Hepatocyte (in vitro differentiated cells): ENCODE measurements at regions not wholly inside any gene's neighbourhood (a gene's known extent, or its start where the extent isn't known, plus 50 kb on each side); places are given as distances from the start of the nearest gene placed in this dataset.

ENCODE experiments used
- DNase-seq: peaks from one replicate; pipeline ENCODE4 v3.0.0-alpha.2; 2016; ENCODE audit warnings: low spot score
- H2AFZ ChIP-seq: fragments of 200-600 bp; sonication (generic); 2 replicates; pipeline ENCODE4 v1.6.0; 2016; ENCODE audit warnings: antibody characterized with exemption, mild to moderate bottlenecking
- H3K27ac ChIP-seq: fragments of 200-600 bp; sonication (generic); 2 replicates; pipeline ENCODE4 v1.5.1; 2016; ENCODE audit warnings: mild to moderate bottlenecking
- H3K27me3 ChIP-seq: fragments of 200-600 bp; sonication (generic); 2 replicates; pipeline ENCODE4 v1.6.1; 2016
- H3K36me3 ChIP-seq: fragments of 200-600 bp; sonication (generic); replicated peaks from 2 replicates; pipeline ENCODE4 v1.5.1; 2016; ENCODE audit warnings: low read depth; ENCODE audit not compliant: insufficient read depth
- H3K4me1 ChIP-seq: fragments of 200-600 bp; sonication (generic); 2 replicates; pipeline ENCODE4 v1.5.1; 2016; ENCODE audit warnings: mild to moderate bottlenecking, moderate library complexity; ENCODE audit not compliant: insufficient read depth
- H3K4me2 ChIP-seq: fragments of 200-600 bp; sonication (generic); 2 replicates; pipeline ENCODE4 v1.6.0; 2016
- H3K4me3 ChIP-seq: fragments of 200-600 bp; sonication (generic); 2 replicates; pipeline ENCODE4 v1.5.1; 2016; ENCODE audit warnings: mild to moderate bottlenecking
- H3K79me2 ChIP-seq: fragments of 200-600 bp; sonication (generic); 2 replicates; pipeline ENCODE4 v1.6.0; 2017; ENCODE audit warnings: mild to moderate bottlenecking
- H3K9me2 ChIP-seq: fragments of 200-600 bp; sonication (generic); replicated peaks from 2 replicates; pipeline ENCODE4 v1.6.0; 2017; ENCODE audit warnings: mild to moderate bottlenecking; ENCODE audit not compliant: insufficient read depth
- H3K9me3 ChIP-seq: fragments of 200-600 bp; sonication (generic); 2 replicates; pipeline ENCODE4 v1.5.1; 2016; ENCODE audit warnings: low read depth, mild to moderate bottlenecking
- H4K20me1 ChIP-seq: fragments of 200-600 bp; sonication (generic); 2 replicates; pipeline ENCODE4 v1.6.0; 2016; ENCODE audit warnings: mild to moderate bottlenecking; ENCODE audit not compliant: insufficient read depth, poor library complexity, severe bottlenecking
- EZH2 ChIP-seq: fragments of 200-600 bp; sonication (generic); IDR thresholded peaks from 2 replicates; pipeline ENCODE4 v1.6.1; 2016; ENCODE audit warnings: antibody characterized with exemption, mild to moderate bottlenecking, borderline replicate concordance
- EZH2phosphoT487 ChIP-seq: fragments of 200-600 bp; sonication (generic); IDR thresholded peaks from one replicate; pipeline ENCODE4 v1.6.1; 2018; ENCODE audit warnings: antibody characterized with exemption, mild to moderate bottlenecking, low read depth, moderate library complexity; ENCODE audit not compliant: unreplicated experiment, severe bottlenecking
- WGBS: methylation state at CpG from one replicate; pipeline ENCODE4 v1.1.6; 2016; ENCODE audit warnings: low lambda C conversion rate; ENCODE audit errors: missing lambda C conversion rate; 5-methylcytosine and 5-hydroxymethylcytosine counted together
- TF ChIP-seq, protein P1 (sequence below): fragments of 200-600 bp; sonication (generic); IDR thresholded peaks from 2 replicates; pipeline ENCODE4 v1.5.1; 2016; ENCODE audit warnings: antibody characterized with exemption, mild to moderate bottlenecking; ENCODE audit not compliant: poor library complexity

DNA sequence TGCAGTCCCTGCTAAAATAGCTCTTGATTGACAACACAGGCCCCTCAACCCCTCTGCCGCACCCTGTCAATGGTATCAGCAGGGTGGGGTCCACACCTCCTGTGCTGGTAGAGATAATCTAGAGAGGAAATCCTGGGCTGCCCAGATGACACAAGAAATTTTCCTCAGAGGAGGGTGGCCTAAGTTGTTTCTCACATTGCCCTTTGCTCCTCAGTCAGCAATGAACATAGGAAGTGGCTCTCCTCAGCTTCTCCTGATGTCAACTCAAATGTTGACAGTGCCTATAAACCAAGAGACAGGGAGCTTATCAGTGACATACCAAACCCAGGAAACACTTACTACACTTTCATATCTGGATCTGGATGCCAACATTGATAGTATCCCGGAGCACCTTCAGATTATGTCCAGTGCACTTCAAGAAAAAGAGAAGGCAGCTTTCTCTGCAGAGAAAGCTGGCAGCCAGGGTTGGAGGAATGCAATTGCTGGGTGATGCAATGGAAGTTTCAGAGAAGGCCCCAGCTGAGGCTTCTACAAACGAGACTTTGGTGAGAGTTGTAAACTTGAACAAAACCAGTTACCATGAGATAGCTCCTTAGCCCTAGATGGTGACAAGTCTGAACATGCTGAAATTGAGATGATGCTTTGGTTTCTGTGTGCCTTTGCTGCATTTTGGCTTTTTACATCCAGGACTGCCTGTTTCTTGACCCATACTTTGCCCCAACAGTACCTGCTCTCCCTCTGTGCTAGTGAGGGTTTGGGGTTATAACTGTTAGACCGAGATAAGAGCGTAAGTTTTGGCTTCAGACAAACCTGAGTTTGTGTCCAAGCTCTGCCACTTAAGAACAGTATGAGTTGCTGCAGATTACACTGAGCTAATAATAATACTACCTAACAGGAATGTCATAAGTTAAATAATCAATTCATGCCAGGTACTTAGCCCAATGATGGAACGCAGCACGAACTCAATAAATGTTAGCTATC lies 183.5 kb downstream of the NUAK1 start:
- DNase-seq = peak; percentile 52
- H3K4me2 ChIP-seq = no peak overlapping the region
- WGBS = 72% methylated on average over 7 of the region's 7 CpGs

DNA sequence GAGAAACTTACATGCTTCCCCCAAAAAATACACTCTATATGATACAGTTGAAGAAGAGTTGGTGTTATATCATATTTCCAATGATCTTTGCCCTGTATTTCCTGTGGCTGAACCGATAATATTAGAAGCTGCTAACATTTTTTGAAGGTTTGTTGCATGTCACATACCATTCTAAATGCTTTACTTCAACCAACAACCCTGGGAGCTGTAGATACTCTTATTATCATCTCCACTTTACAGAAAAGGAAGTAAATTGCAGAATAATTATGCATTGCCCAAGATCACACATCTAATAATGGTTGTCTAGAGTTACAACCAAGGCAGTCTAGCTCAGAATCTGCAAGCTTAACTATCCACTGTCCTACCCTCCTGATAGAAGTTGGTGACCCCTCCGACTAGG lies 182.8 kb downstream of the NUAK1 start:
- no peaks in the 10 kb centered on the region for H3K9me3 ChIP-seq
- H3K4me2 ChIP-seq = no peak overlapping the region
- WGBS = 80% methylated on average over 2 of the region's 2 CpGs
- DNase-seq = no peak
- H3K79me2 ChIP-seq = no peaks in the 10 kb centered on the region
- no peak overlapping the region for H3K4me3 ChIP-seq
- H3K4me1 ChIP-seq = peaks cover 3% of the 10 kb centered on the region
- no peaks in the 10 kb centered on the region for H4K20me1 ChIP-seq
- H3K27ac ChIP-seq = no peak overlapping the region
- H3K36me3 ChIP-seq = no peaks in the 10 kb centered on the region
- H3K9me2 ChIP-seq = no peaks in the 10 kb centered on the region
- H3K27me3 ChIP-seq = no peaks in the 10 kb centered on the region
- TF ChIP-seq, protein P1, sequence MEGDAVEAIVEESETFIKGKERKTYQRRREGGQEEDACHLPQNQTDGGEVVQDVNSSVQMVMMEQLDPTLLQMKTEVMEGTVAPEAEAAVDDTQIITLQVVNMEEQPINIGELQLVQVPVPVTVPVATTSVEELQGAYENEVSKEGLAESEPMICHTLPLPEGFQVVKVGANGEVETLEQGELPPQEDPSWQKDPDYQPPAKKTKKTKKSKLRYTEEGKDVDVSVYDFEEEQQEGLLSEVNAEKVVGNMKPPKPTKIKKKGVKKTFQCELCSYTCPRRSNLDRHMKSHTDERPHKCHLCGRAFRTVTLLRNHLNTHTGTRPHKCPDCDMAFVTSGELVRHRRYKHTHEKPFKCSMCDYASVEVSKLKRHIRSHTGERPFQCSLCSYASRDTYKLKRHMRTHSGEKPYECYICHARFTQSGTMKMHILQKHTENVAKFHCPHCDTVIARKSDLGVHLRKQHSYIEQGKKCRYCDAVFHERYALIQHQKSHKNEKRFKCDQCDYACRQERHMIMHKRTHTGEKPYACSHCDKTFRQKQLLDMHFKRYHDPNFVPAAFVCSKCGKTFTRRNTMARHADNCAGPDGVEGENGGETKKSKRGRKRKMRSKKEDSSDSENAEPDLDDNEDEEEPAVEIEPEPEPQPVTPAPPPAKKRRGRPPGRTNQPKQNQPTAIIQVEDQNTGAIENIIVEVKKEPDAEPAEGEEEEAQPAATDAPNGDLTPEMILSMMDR = no peak
- no peak for TF ChIP-seq EZH2
- no peak for TF ChIP-seq EZH2phosphoT487
- H2AFZ ChIP-seq = no peak overlapping the region

More for the DNA sequence above, 183.5 kb downstream of the NUAK1 start:
- Histone ChIP-seq H3K27me3 (no peaks in the 10 kb centered on the region), H3K4me1 (peaks cover 3% of the 10 kb centered on the region), H3K9me2 (no peaks in the 10 kb centered on the region), H3K9me3 (no peaks in the 10 kb centered on the region), H3K4me3 (no peak overlapping the region), H3K27ac (peak overlapping the region; percentile 58), H3K36me3 (no peaks in the 10 kb centered on the region), H2AFZ (no peak overlapping the region), H3K79me2 (no peaks in the 10 kb centered on the region), H4K20me1 (no peaks in the 10 kb centered on the region)
- TF ChIP-seq EZH2phosphoT487 (no peak), EZH2 (no peak)
- TF ChIP-seq, protein P1 = no peak

DNA sequence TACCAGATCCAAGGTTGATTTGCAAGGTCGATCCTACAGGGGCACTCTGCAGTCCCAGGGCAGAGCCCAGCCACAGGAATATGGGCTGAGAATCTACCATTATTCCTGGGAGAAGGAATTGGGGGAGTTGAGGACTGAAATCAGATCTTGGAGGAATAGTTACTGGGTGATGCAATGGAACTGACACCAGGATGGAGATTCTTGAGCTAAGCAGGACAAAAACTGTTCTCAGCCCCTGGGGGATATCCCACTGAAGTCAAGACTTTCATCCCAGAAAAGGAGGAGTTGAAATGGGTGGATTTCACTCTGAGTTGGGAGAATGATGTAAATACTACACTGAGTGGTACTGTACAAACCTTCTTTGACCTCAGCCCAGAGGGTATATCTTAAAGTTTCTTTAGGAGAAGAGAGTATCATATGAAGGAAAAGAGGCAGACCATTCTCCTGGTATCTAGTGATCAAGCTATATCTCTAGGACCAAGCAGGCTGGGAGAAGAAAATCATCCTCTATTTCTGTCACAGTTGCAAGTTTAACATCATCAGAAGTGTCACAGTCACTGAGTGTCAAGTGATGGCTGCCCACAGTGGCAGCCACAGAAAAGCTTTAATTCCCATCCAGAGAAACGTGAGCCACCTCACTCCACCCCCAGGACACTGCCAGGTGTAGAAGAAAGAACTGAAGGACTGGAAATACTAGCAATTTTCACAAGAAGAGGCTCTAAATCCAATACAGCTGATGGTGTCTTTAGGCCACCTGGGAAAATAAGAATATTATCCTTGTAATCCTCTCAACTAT lies 181.9 kb downstream of the NUAK1 start:
- Histone ChIP-seq H2AFZ (no peak overlapping the region), H3K79me2 (no peaks in the 10 kb centered on the region), H3K27ac (no peak overlapping the region), H3K4me3 (no peak overlapping the region), H3K36me3 (no peaks in the 10 kb centered on the region), H3K27me3 (no peaks in the 10 kb centered on the region), H3K4me1 (peaks cover 3% of the 10 kb centered on the region), H3K9me3 (no peaks in the 10 kb centered on the region), H3K9me2 (no peaks in the 10 kb centered on the region), H4K20me1 (no peaks in the 10 kb centered on the region), H3K4me2 (no peak overlapping the region)
- WGBS = 77% methylated on average over 2 of the region's 2 CpGs
- TF ChIP-seq, protein P1 = no peak
- TF ChIP-seq EZH2phosphoT487 (no peak), EZH2 (no peak)
- DNase-seq = no peak
